ENCODE measurements at regions not wholly inside any gene's neighbourhood (a gene's known extent, or its start where the extent isn't known, plus 50 kb on each side); places are given as distances from the start of the nearest gene placed in this dataset.

DNA sequence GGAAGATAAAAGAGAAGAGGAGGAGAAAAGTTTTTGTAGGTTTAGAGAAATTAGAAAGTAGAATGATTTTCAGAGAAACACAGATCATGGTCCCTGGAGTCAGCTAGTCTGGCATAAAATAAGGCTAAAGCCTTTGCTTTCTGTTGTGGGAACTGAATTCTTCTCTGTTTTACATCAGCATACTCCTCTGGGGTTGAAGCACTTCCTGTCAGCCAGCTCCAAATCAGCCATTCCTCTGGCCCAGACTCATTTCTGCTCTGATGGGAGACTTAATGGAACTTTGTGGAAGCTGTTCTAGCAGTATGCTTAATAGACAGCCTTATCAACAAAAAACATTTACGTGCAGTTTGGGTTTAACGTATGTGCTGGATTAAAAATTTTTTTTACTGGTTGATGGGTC, 143.2 kb downstream of the HMHB1 start:
- TF ChIP-seq, protein P1, sequence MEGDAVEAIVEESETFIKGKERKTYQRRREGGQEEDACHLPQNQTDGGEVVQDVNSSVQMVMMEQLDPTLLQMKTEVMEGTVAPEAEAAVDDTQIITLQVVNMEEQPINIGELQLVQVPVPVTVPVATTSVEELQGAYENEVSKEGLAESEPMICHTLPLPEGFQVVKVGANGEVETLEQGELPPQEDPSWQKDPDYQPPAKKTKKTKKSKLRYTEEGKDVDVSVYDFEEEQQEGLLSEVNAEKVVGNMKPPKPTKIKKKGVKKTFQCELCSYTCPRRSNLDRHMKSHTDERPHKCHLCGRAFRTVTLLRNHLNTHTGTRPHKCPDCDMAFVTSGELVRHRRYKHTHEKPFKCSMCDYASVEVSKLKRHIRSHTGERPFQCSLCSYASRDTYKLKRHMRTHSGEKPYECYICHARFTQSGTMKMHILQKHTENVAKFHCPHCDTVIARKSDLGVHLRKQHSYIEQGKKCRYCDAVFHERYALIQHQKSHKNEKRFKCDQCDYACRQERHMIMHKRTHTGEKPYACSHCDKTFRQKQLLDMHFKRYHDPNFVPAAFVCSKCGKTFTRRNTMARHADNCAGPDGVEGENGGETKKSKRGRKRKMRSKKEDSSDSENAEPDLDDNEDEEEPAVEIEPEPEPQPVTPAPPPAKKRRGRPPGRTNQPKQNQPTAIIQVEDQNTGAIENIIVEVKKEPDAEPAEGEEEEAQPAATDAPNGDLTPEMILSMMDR (IDR thresholded peaks at IDR 0.05): no peak
- no peak for TF ChIP-seq ZFX (IDR thresholded peaks at IDR 0.05; ENCODE audit: borderline replicate concordance)

Data from 22Rv1 (cell line).